ENCODE measurements at regions not wholly inside any gene's neighbourhood (a gene's known extent, or its start where the extent isn't known, plus 50 kb on each side); places are given as distances from the start of the nearest gene placed in this dataset.
"Not testable (repeated sequence)": the region's sequence is repeated elsewhere in the genome, so short reads cannot be mapped to it uniquely, and the experiment has no call there.

DNA sequence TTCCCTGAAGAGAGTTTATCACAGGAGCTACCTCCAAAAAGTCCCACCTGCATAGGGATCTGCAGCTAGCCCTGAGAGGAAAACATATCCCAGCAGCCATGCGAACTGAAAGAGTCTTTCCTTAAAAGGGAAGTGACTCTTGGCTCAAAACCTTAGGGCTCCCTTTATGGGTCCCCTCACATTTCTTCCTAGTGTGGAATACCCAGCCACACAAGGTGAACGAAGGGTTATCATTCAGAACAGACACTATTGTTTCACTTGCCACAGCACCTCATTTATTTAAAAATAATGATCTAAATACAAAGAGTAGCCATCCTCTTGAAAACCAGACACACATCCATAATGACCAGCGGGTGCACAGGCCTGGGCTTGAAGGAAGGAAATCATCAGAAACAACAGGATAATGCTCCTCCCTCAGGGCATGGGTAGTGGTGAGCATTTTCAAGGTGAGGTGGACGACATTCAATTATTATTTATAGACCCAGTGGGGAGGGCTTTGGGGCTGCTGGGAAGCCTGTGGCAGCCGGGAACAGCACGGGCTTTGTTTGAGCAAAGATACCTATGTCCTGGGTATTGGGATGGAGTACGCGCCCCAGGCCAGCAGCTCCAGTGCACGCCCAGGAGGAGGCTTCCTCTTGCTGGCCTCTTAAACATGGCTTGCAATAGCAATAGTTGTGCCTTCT, 119.0 kb upstream of the ITGA6 start:
- Histone ChIP-seq H3K27me3 (ENCODE audit: control insufficient read depth in 5 of 5, insufficient read depth in 4 of 5, low read length in 5 of 5) (peaks cover 0 to 2% (median 0%) of the 10 kb centered on the region in 5 donors), H3K9me3 (ENCODE audit: control insufficient read depth in 5 of 5, low read length in 5 of 5) (no peaks in the 10 kb centered on the region), H3K4me1 (ENCODE audit: control insufficient read depth in 5 of 5, insufficient read depth in 5 of 5, low read length in 5 of 5) (peaks cover 0 to 56% (median 12%) of the 10 kb centered on the region in 5 donors), H3K9ac (ENCODE audit: low read length in 5 of 5) (no peak overlapping the region), H3K36me3 (ENCODE audit: control insufficient read depth in 5 of 5, insufficient read depth in 5 of 5, low read length in 5 of 5) (no peaks in the 10 kb centered on the region), H3K4me3 (ENCODE audit: low read depth in 1 of 5, low read length in 5 of 5) (no peak overlapping the region), H3K27ac (ENCODE audit: low read depth, low read length) (peak overlapping the region; percentile 60)

DNA sequence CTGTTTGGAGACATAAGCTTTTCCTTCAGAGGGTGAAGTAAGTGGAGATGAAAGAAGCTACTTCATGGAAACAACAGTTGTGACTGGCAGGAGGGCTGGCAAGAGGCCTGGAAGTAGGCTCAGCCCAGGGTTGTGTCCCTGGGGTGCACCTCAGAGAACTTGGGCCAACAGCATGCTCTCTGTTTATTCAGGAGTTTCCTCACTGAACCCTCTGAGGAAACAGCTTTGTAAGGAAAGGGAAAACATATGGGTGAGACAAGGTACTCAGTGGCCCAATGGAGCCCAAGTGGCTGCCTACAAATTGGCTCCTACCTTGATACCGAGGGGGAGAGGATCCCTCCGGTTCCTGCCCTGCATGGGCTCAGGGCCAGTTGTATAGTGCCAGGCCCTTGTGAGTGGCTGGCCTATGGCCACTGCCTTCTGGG, 115.5 kb upstream of the ITGA6 start:
- H3K4me3 ChIP-seq (ENCODE audit: low read depth in 1 of 5, low read length in 5 of 5), result no peak overlapping the region
- no peaks in the 10 kb centered on the region for H3K36me3 ChIP-seq (ENCODE audit: control insufficient read depth in 5 of 5, insufficient read depth in 5 of 5, low read length in 5 of 5)
- H3K9me3 ChIP-seq (ENCODE audit: control insufficient read depth in 5 of 5, low read length in 5 of 5), result no peaks in the 10 kb centered on the region
- H3K27me3 ChIP-seq (ENCODE audit: control insufficient read depth in 5 of 5, insufficient read depth in 4 of 5, low read length in 5 of 5), result no peaks in the 10 kb centered on the region
- peaks cover 0 to 42% (median 12%) of the 10 kb centered on the region in 5 donors for H3K4me1 ChIP-seq (ENCODE audit: control insufficient read depth in 5 of 5, insufficient read depth in 5 of 5, low read length in 5 of 5)
- H3K9ac ChIP-seq (ENCODE audit: low read length in 5 of 5), result peak overlapping the region in 1 of 5 donors; percentile 12
- H3K27ac ChIP-seq (ENCODE audit: low read depth, low read length), result peak overlapping the region; percentile 69

DNA sequence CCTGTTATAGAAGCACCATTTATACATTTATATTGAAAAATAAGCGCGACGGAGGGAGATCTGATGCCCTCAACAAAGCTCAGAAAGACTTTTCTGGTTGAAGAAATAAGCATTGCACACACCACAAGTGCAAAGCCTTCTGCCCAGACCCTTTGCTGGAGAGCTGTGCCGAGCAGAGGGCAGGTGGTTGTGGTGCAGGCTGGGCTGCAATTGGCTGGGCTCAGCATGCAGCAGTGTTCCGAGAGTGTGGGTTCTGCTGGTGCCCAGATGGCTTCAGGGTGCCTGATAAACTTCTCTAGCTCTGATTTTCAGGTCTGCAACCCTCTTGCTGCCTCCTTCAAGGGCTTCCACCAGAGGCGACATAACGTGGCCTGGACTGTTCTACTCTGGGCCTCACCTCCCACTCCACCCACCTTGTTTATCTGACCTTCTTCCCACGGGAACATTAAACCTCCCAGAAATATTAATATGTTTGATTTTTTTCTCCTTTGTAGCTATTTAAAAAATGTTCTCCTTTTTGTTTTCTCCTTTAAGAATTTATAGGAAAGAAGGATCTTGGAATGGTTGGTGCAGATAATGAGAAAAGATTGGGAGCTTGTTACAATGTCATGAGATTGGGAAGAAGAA, 113.6 kb upstream of the ITGA6 start:
- Histone ChIP-seq H3K9me3 (ENCODE audit: control insufficient read depth in 5 of 5, low read length in 5 of 5) (no peaks in the 10 kb centered on the region), H3K4me3 (ENCODE audit: low read depth in 1 of 5, low read length in 5 of 5) (no peak overlapping the region), H3K9ac (ENCODE audit: low read length in 5 of 5) (no peak overlapping the region), H3K27me3 (ENCODE audit: control insufficient read depth in 5 of 5, insufficient read depth in 4 of 5, low read length in 5 of 5) (no peaks in the 10 kb centered on the region), H3K4me1 (ENCODE audit: control insufficient read depth in 5 of 5, insufficient read depth in 5 of 5, low read length in 5 of 5) (peaks cover 0 to 30% (median 8%) of the 10 kb centered on the region in 5 donors), H3K27ac (ENCODE audit: low read depth, low read length) (no peak overlapping the region), H3K36me3 (ENCODE audit: control insufficient read depth in 5 of 5, insufficient read depth in 5 of 5, low read length in 5 of 5) (no peaks in the 10 kb centered on the region)

DNA sequence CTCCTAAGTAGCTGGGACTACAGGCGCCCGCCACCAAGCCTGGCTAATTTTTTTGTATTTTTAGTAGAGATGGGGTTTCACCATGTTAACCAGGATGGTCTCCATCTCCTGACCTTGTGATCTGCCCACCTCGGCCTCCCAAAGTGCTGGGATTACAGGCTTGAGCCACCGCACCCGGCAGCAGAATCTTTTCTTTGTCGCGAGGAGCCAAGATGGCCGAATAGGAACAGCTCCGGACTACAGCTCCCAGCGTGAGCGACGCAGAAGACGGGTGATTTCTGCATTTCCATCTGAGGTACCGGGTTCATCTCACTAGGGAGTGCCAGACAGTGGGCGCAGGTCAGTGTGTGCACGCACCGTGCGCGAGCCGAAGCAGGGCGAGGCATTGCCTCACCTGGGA, 112.3 kb upstream of the ITGA6 start:
- peaks cover 0 to 26% (median 8%) of the 10 kb centered on the region in 5 donors for H3K4me1 ChIP-seq (ENCODE audit: control insufficient read depth in 5 of 5, insufficient read depth in 5 of 5, low read length in 5 of 5)
- not testable (repeated sequence) for H3K9ac ChIP-seq (ENCODE audit: low read length in 5 of 5); H3K36me3 ChIP-seq (ENCODE audit: control insufficient read depth in 5 of 5, insufficient read depth in 5 of 5, low read length in 5 of 5); H3K27ac ChIP-seq (ENCODE audit: low read depth, low read length); H3K27me3 ChIP-seq (ENCODE audit: control insufficient read depth in 5 of 5, insufficient read depth in 4 of 5, low read length in 5 of 5); H3K9me3 ChIP-seq (ENCODE audit: control insufficient read depth in 5 of 5, low read length in 5 of 5); H3K4me3 ChIP-seq (ENCODE audit: low read depth in 1 of 5, low read length in 5 of 5)

- H3K4me3 ChIP-seq (ENCODE audit: low read depth in 1 of 5, low read length in 5 of 5), result no peak overlapping the region
- no peaks in the 10 kb centered on the region for H3K36me3 ChIP-seq (ENCODE audit: control insufficient read depth in 5 of 5, insufficient read depth in 5 of 5, low read length in 5 of 5)
Observed at GRCh38 chr2:172322049-172322448, 105.3 kb upstream of the ITGA6 start.

DNA sequence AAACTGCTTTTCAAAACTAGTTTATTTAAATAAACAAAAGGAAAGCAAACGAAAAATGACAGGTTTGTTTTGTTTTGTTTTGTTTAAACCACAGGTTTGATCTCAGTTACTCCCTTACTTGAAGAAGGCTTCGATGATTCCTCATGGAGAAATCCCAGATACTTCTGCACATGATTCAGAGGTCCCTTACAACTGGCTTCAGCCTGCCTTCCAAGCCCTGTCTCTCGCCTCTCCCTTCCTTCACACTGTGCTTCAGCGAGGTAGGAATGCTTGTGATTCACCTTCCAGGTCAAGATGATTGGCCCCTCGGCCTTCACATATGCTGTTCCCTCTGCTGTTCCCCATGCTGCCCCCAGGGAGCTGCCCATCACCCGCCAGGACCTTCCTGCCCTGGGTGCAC, 104.1 kb upstream of the ITGA6 start:
- Histone ChIP-seq H3K27ac (ENCODE audit: low read depth, low read length) (no peak overlapping the region), H3K4me3 (ENCODE audit: low read depth in 1 of 5, low read length in 5 of 5) (no peak overlapping the region), H3K9ac (ENCODE audit: low read length in 5 of 5) (no peak overlapping the region), H3K27me3 (ENCODE audit: control insufficient read depth in 5 of 5, insufficient read depth in 4 of 5, low read length in 5 of 5) (no peaks in the 10 kb centered on the region), H3K4me1 (ENCODE audit: control insufficient read depth in 5 of 5, insufficient read depth in 5 of 5, low read length in 5 of 5) (peaks cover 0 to 4% (median 0%) of the 10 kb centered on the region in 5 donors), H3K9me3 (ENCODE audit: control insufficient read depth in 5 of 5, low read length in 5 of 5) (peaks cover 0 to 3% (median 0%) of the 10 kb centered on the region in 5 donors), H3K36me3 (ENCODE audit: control insufficient read depth in 5 of 5, insufficient read depth in 5 of 5, low read length in 5 of 5) (no peaks in the 10 kb centered on the region)

More at GRCh38 chr2:172322049-172322448, 105.3 kb upstream of the ITGA6 start:
- H3K4me1 ChIP-seq (ENCODE audit: control insufficient read depth in 5 of 5, insufficient read depth in 5 of 5, low read length in 5 of 5), result peaks cover 0 to 4% (median 0%) of the 10 kb centered on the region in 5 donors
- H3K9ac ChIP-seq (ENCODE audit: low read length in 5 of 5), result no peak overlapping the region
- no peaks in the 10 kb centered on the region for H3K27me3 ChIP-seq (ENCODE audit: control insufficient read depth in 5 of 5, insufficient read depth in 4 of 5, low read length in 5 of 5)
- peaks cover 0 to 3% (median 0%) of the 10 kb centered on the region in 5 donors for H3K9me3 ChIP-seq (ENCODE audit: control insufficient read depth in 5 of 5, low read length in 5 of 5)
- H3K27ac ChIP-seq (ENCODE audit: low read depth, low read length), result no peak overlapping the region

DNA sequence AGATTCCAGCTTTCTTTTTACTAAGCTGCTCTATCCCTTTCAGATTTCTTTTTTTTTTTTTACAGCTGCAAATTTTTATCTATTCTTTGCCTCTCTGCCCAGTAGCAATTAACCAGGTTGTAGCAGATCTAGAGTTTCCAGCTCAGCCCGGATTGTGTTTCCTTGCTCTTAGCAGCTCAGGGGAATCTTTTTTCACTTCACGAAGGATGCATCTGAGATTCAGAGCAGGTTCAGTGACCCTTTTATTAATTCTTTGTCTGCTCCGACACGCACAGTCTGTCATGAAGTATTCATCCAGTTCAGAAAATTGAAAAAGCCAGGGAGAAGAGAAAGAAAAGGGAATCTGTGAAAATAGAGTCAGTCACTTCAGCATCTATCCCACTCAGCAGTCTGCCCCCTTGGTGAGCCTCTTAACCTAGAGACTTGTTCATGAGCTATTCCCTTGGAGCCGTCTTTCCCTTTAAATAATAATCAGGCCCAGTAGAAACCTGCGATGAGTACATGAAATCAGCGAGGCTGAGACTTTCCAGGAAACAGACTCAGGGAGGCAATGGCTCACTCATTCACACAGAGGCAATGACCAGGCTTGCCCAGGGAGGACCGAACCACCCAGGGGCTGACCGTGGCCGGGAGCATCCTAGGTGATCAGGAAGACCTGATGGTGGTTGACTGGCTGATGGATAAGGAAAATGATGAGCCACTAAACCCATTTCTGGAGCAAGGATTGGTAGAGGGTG, 103.4 kb upstream of the ITGA6 start:
- Histone ChIP-seq H3K9ac (ENCODE audit: low read length in 5 of 5) (no peak overlapping the region), H3K9me3 (ENCODE audit: control insufficient read depth in 5 of 5, low read length in 5 of 5) (peaks cover 0 to 3% (median 0%) of the 10 kb centered on the region in 5 donors), H3K4me3 (ENCODE audit: low read depth in 1 of 5, low read length in 5 of 5) (no peak overlapping the region), H3K27me3 (ENCODE audit: control insufficient read depth in 5 of 5, insufficient read depth in 4 of 5, low read length in 5 of 5) (no peaks in the 10 kb centered on the region), H3K36me3 (ENCODE audit: control insufficient read depth in 5 of 5, insufficient read depth in 5 of 5, low read length in 5 of 5) (no peaks in the 10 kb centered on the region), H3K4me1 (ENCODE audit: control insufficient read depth in 5 of 5, insufficient read depth in 5 of 5, low read length in 5 of 5) (peaks cover 0 to 6% (median 0%) of the 10 kb centered on the region in 5 donors), H3K27ac (ENCODE audit: low read depth, low read length) (no peak overlapping the region)

GRCh38 chr2:172326211-172326509, 101.2 kb upstream of the ITGA6 start:
- no peak overlapping the region for H3K4me3 ChIP-seq (ENCODE audit: low read depth in 1 of 5, low read length in 5 of 5)
- H3K9ac ChIP-seq (ENCODE audit: low read length in 5 of 5), result no peak overlapping the region
- peaks cover 0 to 23% (median 4%) of the 10 kb centered on the region in 5 donors for H3K4me1 ChIP-seq (ENCODE audit: control insufficient read depth in 5 of 5, insufficient read depth in 5 of 5, low read length in 5 of 5)
- no peaks in the 10 kb centered on the region for H3K27me3 ChIP-seq (ENCODE audit: control insufficient read depth in 5 of 5, insufficient read depth in 4 of 5, low read length in 5 of 5)
- no peak overlapping the region for H3K27ac ChIP-seq (ENCODE audit: low read depth, low read length)
- H3K9me3 ChIP-seq (ENCODE audit: control insufficient read depth in 5 of 5, low read length in 5 of 5), result peaks cover 0 to 3% (median 0%) of the 10 kb centered on the region in 5 donors
- no peaks in the 10 kb centered on the region for H3K36me3 ChIP-seq (ENCODE audit: control insufficient read depth in 5 of 5, insufficient read depth in 5 of 5, low read length in 5 of 5)

GRCh38 chr2:172328103-172328841, 99.1 kb upstream of the ITGA6 start:
- Histone ChIP-seq H3K27me3 (ENCODE audit: control insufficient read depth in 5 of 5, insufficient read depth in 4 of 5, low read length in 5 of 5) (no peaks in the 10 kb centered on the region), H3K4me3 (ENCODE audit: low read depth in 1 of 5, low read length in 5 of 5) (no peak overlapping the region), H3K27ac (ENCODE audit: low read depth, low read length) (no peak overlapping the region), H3K9ac (ENCODE audit: low read length in 5 of 5) (no peak overlapping the region), H3K9me3 (ENCODE audit: control insufficient read depth in 5 of 5, low read length in 5 of 5) (peaks cover 0 to 2% (median 0%) of the 10 kb centered on the region in 5 donors), H3K4me1 (ENCODE audit: control insufficient read depth in 5 of 5, insufficient read depth in 5 of 5, low read length in 5 of 5) (peaks cover 0 to 23% (median 4%) of the 10 kb centered on the region in 5 donors), H3K36me3 (ENCODE audit: control insufficient read depth in 5 of 5, insufficient read depth in 5 of 5, low read length in 5 of 5) (no peaks in the 10 kb centered on the region)

Measured in subcutaneous abdominal adipose tissue (tissue), 5 donors.